K562 (cell line): ENCODE measurements at regions not wholly inside any gene's neighbourhood (a gene's known extent, or its start where the extent isn't known, plus 50 kb on each side); places are given as distances from the start of the nearest gene placed in this dataset.

Experiments used
- ATAC-seq: fragments of 200-7000 bp; cut with Tn5 transposase; 3 replicates; pipeline ENCODE4 v1.9.1; 2020; ENCODE audit warnings: moderate library complexity
- BruUV-seq: library from RNA; stranded (reverse); fragments of 400-500 nt; replicated peaks from 2 replicates; lab custom pipeline; 2021; lab: Mats Ljungman, UMichigan
- CTCF ChIA-PET: fragments of 300-600 bp; formaldehyde crosslinking; extraction: SDS; loops from one replicate; lab custom pipeline; 2021; ENCODE audit warnings: low intra/inter-chr PET ratio; lab: Yijun Ruan, JAX
- POLR2A ChIA-PET: fragments of 300-600, 350-650 bp; sonication (Branson Sonifier 250); formaldehyde crosslinking; extraction: SDS; loops from one replicate; lab custom pipeline; 2021; ENCODE audit warnings: antibody characterized with exemption, inconsistent platforms; lab: Yijun Ruan, JAX
- DNase-seq, 4 experiments: peaks; one replicate each; pipeline versions ENCODE4 v3.0.0 to v3.0.0-alpha.2; 2011 to 2018; ENCODE audit warnings: low spot score in 3 of 4, mixed read lengths in 3 of 4; ENCODE audit errors: extremely low read depth in 1 of 4
- FAIRE-seq: peaks from 2 replicates; lab custom pipeline; 2011; peaks lifted over from hg19 to GRCh38; lab: Jason Lieb, UNC
- H2AFZ ChIP-seq: 2 replicates; pipeline ENCODE4 v1.6.0; 2011; ENCODE audit warnings: low read depth, low read length, control low read depth, inconsistent platforms
- H3K27ac ChIP-seq: fragments of 200-600 bp; 3 replicates; pipeline ENCODE4 v1.8.0; 2011; ENCODE audit warnings: low read depth, mild to moderate bottlenecking, control low read depth, inconsistent platforms, low read length, moderate library complexity, mixed read lengths; ENCODE audit errors: extremely low read depth
- H3K27me3 ChIP-seq, 2 experiments: fragments of 300-600 bp in 1 of 2; 2 replicates in 1 of 2; 3 replicates in 1 of 2; pipeline versions ENCODE4 v1.6.0 to v1.8.0; 2011; ENCODE audit warnings: inconsistent platforms in 2 of 2, low read length in 2 of 2, mild to moderate bottlenecking in 1 of 2, mixed read lengths in 1 of 2, moderate library complexity in 1 of 2; ENCODE audit not compliant: control insufficient read depth in 2 of 2, insufficient read depth in 2 of 2
- H3K36me3 ChIP-seq: fragments of 300-600 bp; 3 replicates; pipeline ENCODE4 v1.8.0; 2011; ENCODE audit warnings: mild to moderate bottlenecking, low read length, inconsistent platforms; ENCODE audit not compliant: control insufficient read depth, insufficient read depth
- H3K4me1 ChIP-seq, 2 experiments: fragments of 200-600 bp in 1 of 2; replicated peaks in 1 of 2; 2 replicates in 1 of 2; 3 replicates in 1 of 2; pipeline versions ENCODE4 v1.5.1 to v1.8.0; 2011; ENCODE audit warnings: inconsistent platforms in 2 of 2, low read length in 2 of 2, mild to moderate bottlenecking in 1 of 2, mixed read lengths in 1 of 2, moderate library complexity in 1 of 2; ENCODE audit not compliant: control insufficient read depth in 2 of 2, insufficient read depth in 2 of 2
- H3K4me2 ChIP-seq: 2 replicates; pipeline ENCODE4 v1.6.1; 2011; ENCODE audit warnings: low read length, control low read depth, inconsistent platforms, mixed read lengths; ENCODE audit not compliant: insufficient read depth
- H3K4me3 ChIP-seq: fragments of 200-600 bp; sonication (generic), shearing (Covaris generic); 2 replicates; pipeline ENCODE4 v1.5.1; 2016; ENCODE audit warnings: control low read depth, inconsistent platforms
- H3K79me2 ChIP-seq: fragments of 200-600 bp; 3 replicates; pipeline ENCODE4 v1.8.0; 2011; ENCODE audit warnings: low read length, inconsistent platforms; ENCODE audit not compliant: control insufficient read depth, insufficient read depth
- H3K9ac ChIP-seq, 2 experiments: 2 replicates each; pipeline versions ENCODE4 v1.6.0 to v1.6.1; 2011; ENCODE audit warnings: low read depth in 2 of 2, low read length in 2 of 2, control low read depth in 1 of 2, inconsistent platforms in 1 of 2, mild to moderate bottlenecking in 1 of 2, mixed read lengths in 1 of 2; ENCODE audit not compliant: insufficient read depth in 1 of 2
- H3K9me1 ChIP-seq: one replicate; pipeline ENCODE4 v1.6.0; 2011; ENCODE audit warnings: inconsistent platforms, mild to moderate bottlenecking, low read length, moderate library complexity; ENCODE audit not compliant: control insufficient read depth, insufficient read depth
- H3K9me3 ChIP-seq: replicated peaks from 2 replicates; pipeline ENCODE4 v1.5.1; 2011; ENCODE audit warnings: low read depth, low read length, inconsistent platforms; ENCODE audit not compliant: control insufficient read depth, insufficient read depth
- H4K20me1 ChIP-seq: replicated peaks from 2 replicates; pipeline ENCODE4 v1.6.1; 2011; ENCODE audit warnings: low read length, inconsistent platforms, mixed read lengths; ENCODE audit not compliant: control insufficient read depth, insufficient read depth
- CTBP1 ChIP-seq: fragments of 450-650 bp; IDR thresholded peaks from 2 replicates; pipeline ENCODE4 v1.6.1; 2016; ENCODE audit warnings: borderline replicate concordance
- ELF4 ChIP-seq: fragments of 450-650 bp; formaldehyde crosslinking; IDR thresholded peaks from 2 replicates; pipeline ENCODE4 v1.4.0; 2022; ENCODE audit warnings: missing genetic modification characterization
- GATAD2B ChIP-seq: fragments of 450-650 bp; IDR thresholded peaks from 2 replicates; pipeline ENCODE4 v1.6.1; 2017; ENCODE audit warnings: mild to moderate bottlenecking, borderline replicate concordance
- GTF2E2 ChIP-seq: fragments of 200-800 bp; sonication (Bioruptor generic); IDR thresholded peaks from 2 replicates; pipeline ENCODE4 v1.6.1; 2016; ENCODE audit warnings: missing genetic modification characterization, missing compliant biosample characterization
- HDAC2 ChIP-seq: fragments of 450-650 bp; IDR thresholded peaks from 2 replicates; pipeline ENCODE4 v1.6.1; 2016; ENCODE audit warnings: mild to moderate bottlenecking
- NR2F6 ChIP-seq: fragments of 450-650 bp; formaldehyde crosslinking; IDR thresholded peaks from 2 replicates; pipeline ENCODE4 v1.4.0; 2020; ENCODE audit warnings: mild to moderate bottlenecking
- POU5F1 ChIP-seq: fragments of 150-350 bp; IDR thresholded peaks from 2 replicates; pipeline ENCODE4 v1.6.1; 2014; ENCODE audit warnings: borderline replicate concordance, low read length, low read depth, mild to moderate bottlenecking; ENCODE audit not compliant: partially characterized antibody
- SMARCE1 ChIP-seq: fragments of 450-650 bp; IDR thresholded peaks from 2 replicates; pipeline ENCODE4 v1.7.1; 2016; ENCODE audit warnings: mild to moderate bottlenecking
- STAT5B ChIP-seq: fragments of 250-450 bp; sonication (Bioruptor Pico); IDR thresholded peaks from 2 replicates; pipeline ENCODE4 v1.8.0; 2021; ENCODE audit warnings: mild to moderate bottlenecking, inconsistent platforms
- ZNF184 ChIP-seq: sonication (generic); formaldehyde crosslinking; IDR thresholded peaks from 2 replicates; pipeline ENCODE4 v1.5.0; 2020; ENCODE audit warnings: missing genetic modification reagents
- ZNF431 ChIP-seq: sonication (generic); formaldehyde crosslinking; IDR thresholded peaks from 2 replicates; pipeline ENCODE4 v1.8.0; 2022; ENCODE audit warnings: mild to moderate bottlenecking, missing genetic modification reagents
- ZNF79 ChIP-seq: fragments of 250-450 bp; sonication (Bioruptor Pico); IDR thresholded peaks from 2 replicates; pipeline ENCODE4 v1.4.0; 2020; ENCODE audit warnings: low read depth, mild to moderate bottlenecking, moderate library complexity
- ZZZ3 ChIP-seq: fragments of 450-650 bp; IDR thresholded peaks from 2 replicates; pipeline ENCODE4 v1.6.1; 2016; ENCODE audit warnings: antibody characterized with exemption, mild to moderate bottlenecking, moderate library complexity
- WGBS: fragments of 100-300 bp; shearing (Covaris generic); methylation state at CpG from one replicate; pipeline ENCODE4 v1.1.6; 2016; ENCODE audit warnings: low coverage, mixed read lengths; ENCODE audit not compliant: insufficient coverage; ENCODE audit errors: missing lambda C conversion rate; 5-methylcytosine and 5-hydroxymethylcytosine counted together
- in situ Hi-C: fragments of 300-500 bp; cut with MboI; formaldehyde crosslinking; loops from 4 replicates; pipeline ENCODE4 v1.15.0; 2018; ENCODE audit warnings: inconsistent platforms, mixed read lengths
- intact Hi-C: fragments of 100-400 bp; cut with micrococcal nuclease; formaldehyde crosslinking; loops from 2 replicates; pipeline ENCODE4 v1.14.2; 2022
- TF ChIP-seq, protein P1 (sequence below): sonication (generic); formaldehyde crosslinking; IDR thresholded peaks from 2 replicates; pipeline ENCODE4 v1.8.0; 2022; ENCODE audit warnings: mild to moderate bottlenecking, missing genetic modification reagents

DNA sequence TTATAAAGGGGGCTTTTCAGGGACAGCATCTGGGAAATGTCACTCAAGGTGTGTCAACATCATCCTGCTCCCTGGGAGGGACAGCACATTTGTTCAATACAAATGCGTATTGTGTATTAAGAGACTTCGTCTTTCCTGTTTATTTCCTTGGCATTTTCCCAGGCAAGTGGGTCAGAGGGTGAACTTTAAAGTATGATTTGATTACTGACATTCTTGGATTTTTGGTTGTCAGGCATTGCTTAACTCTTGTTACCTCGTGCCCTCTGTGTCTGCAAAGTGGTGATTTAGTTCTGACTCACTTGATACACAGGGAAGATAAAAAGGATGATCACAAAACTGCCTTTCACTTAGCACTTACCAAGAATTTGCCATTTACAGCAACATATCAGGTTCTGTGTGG lies 292.7 kb downstream of the SUCLA2 start:
- BruUV-seq = no TSS peak
- ATAC-seq (no peak), FAIRE-seq (no peak), DNase-seq (no peak)
- intact Hi-C loops (no loop called here), in situ Hi-C loops (no loop called here)
- H3K9ac ChIP-seq = no peak overlapping the region
- no peaks in the 10 kb centered on the region for H3K9me1 ChIP-seq
- WGBS = 6% methylated on average over 3 of the region's 3 CpGs
- ChIA-PET POLR2A (no interaction called here), CTCF (no interaction called here)
- H3K79me2 ChIP-seq = no peaks in the 10 kb centered on the region
- TF ChIP-seq SMARCE1 (no peak), GATAD2B (no peak), ELF4 (CRISPR knock-in tag) (no peak), ZZZ3 (no peak), HDAC2 (no peak), ZNF431 (CRISPR knock-in tag) (no peak), NR2F6 (CRISPR knock-in tag) (no peak), ZNF184 (CRISPR knock-in tag) (no peak), POU5F1 (no peak), CTBP1 (no peak), GTF2E2 (tag) (no peak), ZNF79 (CRISPR knock-in tag) (no peak), STAT5B (CRISPR knock-in tag) (no peak)
- TF ChIP-seq, protein P1, sequence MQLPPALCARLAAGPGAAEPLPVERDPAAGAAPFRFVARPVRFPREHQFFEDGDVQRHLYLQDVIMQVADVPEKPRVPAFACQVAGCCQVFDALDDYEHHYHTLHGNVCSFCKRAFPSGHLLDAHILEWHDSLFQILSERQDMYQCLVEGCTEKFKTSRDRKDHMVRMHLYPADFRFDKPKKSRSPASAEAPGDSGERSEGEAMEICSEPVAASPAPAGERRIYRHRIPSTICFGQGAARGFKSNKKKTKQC (CRISPR knock-in tag) = no peak
- H3K9me3 ChIP-seq = no peaks in the 10 kb centered on the region
- no peak overlapping the region for H3K27ac ChIP-seq
- H3K4me2 ChIP-seq = no peak overlapping the region
- H3K27me3 ChIP-seq = no peaks in the 10 kb centered on the region
- H2AFZ ChIP-seq = no peak overlapping the region
- no peak overlapping the region for H3K4me3 ChIP-seq
- no peaks in the 10 kb centered on the region for H4K20me1 ChIP-seq
- H3K36me3 ChIP-seq = no peaks in the 10 kb centered on the region
- no peaks in the 10 kb centered on the region for H3K4me1 ChIP-seq
